H9 (cell line): ENCODE measurements at regions not wholly inside any gene's neighbourhood (a gene's known extent, or its start where the extent isn't known, plus 50 kb on each side); places are given as distances from the start of the nearest gene placed in this dataset.

Experiments used
- DNase-seq: peaks from one replicate; pipeline ENCODE4 v3.0.0-alpha.2; 2017
- H2AFZ ChIP-seq: one replicate; pipeline ENCODE4 v1.6.1; 2013; ENCODE audit warnings: mild to moderate bottlenecking, low read length, control low read depth, moderate library complexity
- H2AK5ac ChIP-seq: 2 replicates; pipeline ENCODE4 v1.6.1; 2013; ENCODE audit warnings: low read length, control low read depth, mixed read lengths; ENCODE audit not compliant: insufficient read length
- H2BK120ac ChIP-seq: one replicate; pipeline ENCODE4 v1.6.1; 2013; ENCODE audit warnings: low read depth, mild to moderate bottlenecking, low read length, control low read depth, inconsistent platforms; ENCODE audit not compliant: poor library complexity, severe bottlenecking
- H2BK12ac ChIP-seq: 2 replicates; pipeline ENCODE4 v1.6.1; 2013; ENCODE audit warnings: low read length, control low read depth, mixed read lengths, low read depth; ENCODE audit not compliant: insufficient read length
- H2BK15ac ChIP-seq: 2 replicates; pipeline ENCODE4 v1.6.1; 2013; ENCODE audit warnings: low read depth, low read length, control low read depth
- H2BK20ac ChIP-seq: one replicate; pipeline ENCODE4 v1.6.1; 2013; ENCODE audit warnings: low read depth, mild to moderate bottlenecking, low read length, control low read depth, inconsistent platforms; ENCODE audit not compliant: poor library complexity, severe bottlenecking
- H2BK5ac ChIP-seq: 2 replicates; pipeline ENCODE4 v1.6.1; 2013; ENCODE audit warnings: low read length, control low read depth, mixed read lengths; ENCODE audit not compliant: insufficient read length
- H3K14ac ChIP-seq: 2 replicates; pipeline ENCODE4 v1.6.1; 2013; ENCODE audit warnings: low read length, control low read depth; ENCODE audit not compliant: insufficient read depth
- H3K18ac ChIP-seq: 2 replicates; pipeline ENCODE4 v1.6.1; 2013; ENCODE audit warnings: low read depth, mild to moderate bottlenecking, mixed read lengths, low read length, control low read depth; ENCODE audit not compliant: insufficient read length
- H3K23ac ChIP-seq: 2 replicates; pipeline ENCODE4 v1.6.1; 2013; ENCODE audit warnings: low read length, control low read depth, mixed read lengths, low read depth; ENCODE audit not compliant: insufficient read length
- H3K23me2 ChIP-seq: 2 replicates; pipeline ENCODE4 v1.6.1; 2013; ENCODE audit warnings: low read depth, mild to moderate bottlenecking, mixed read lengths, low read length, control low read depth; ENCODE audit not compliant: insufficient read length, poor library complexity, severe bottlenecking
- H3K27ac ChIP-seq: 2 replicates; pipeline ENCODE4 v1.5.1; 2013; ENCODE audit warnings: low read length, control low read depth, mixed read lengths, low read depth; ENCODE audit not compliant: insufficient read length
- H3K27me3 ChIP-seq: 2 replicates; pipeline ENCODE4 v1.6.1; 2013; ENCODE audit warnings: low read length, control low read depth, inconsistent platforms; ENCODE audit not compliant: insufficient read depth
- H3K4ac ChIP-seq: 2 replicates; pipeline ENCODE4 v1.6.1; 2013; ENCODE audit warnings: low read depth, mild to moderate bottlenecking, control low read depth, inconsistent platforms, low read length, moderate library complexity
- H3K4me1 ChIP-seq: 2 replicates; pipeline ENCODE4 v1.6.1; 2013; ENCODE audit warnings: low read length, control low read depth, inconsistent platforms; ENCODE audit not compliant: insufficient read depth
- H3K4me2 ChIP-seq: 2 replicates; pipeline ENCODE4 v1.6.1; 2013; ENCODE audit warnings: low read length, control low read depth, mixed read lengths; ENCODE audit not compliant: insufficient read length, insufficient read depth
- H3K56ac ChIP-seq: 2 replicates; pipeline ENCODE4 v1.6.1; 2013; ENCODE audit warnings: low read depth, mild to moderate bottlenecking, mixed read lengths, low read length, control low read depth; ENCODE audit not compliant: insufficient read length
- H3K79me1 ChIP-seq: 2 replicates; pipeline ENCODE4 v1.6.1; 2013; ENCODE audit warnings: low read depth, mild to moderate bottlenecking, moderate library complexity, low read length, control low read depth, inconsistent platforms; ENCODE audit not compliant: insufficient read depth, poor library complexity, severe bottlenecking
- H3K79me2 ChIP-seq: 2 replicates; pipeline ENCODE4 v1.6.1; 2013; ENCODE audit warnings: low read length, control low read depth, inconsistent platforms; ENCODE audit not compliant: insufficient read depth
- H3K9ac ChIP-seq: 2 replicates; pipeline ENCODE4 v1.6.1; 2013; ENCODE audit warnings: low read length, control low read depth, mixed read lengths; ENCODE audit not compliant: insufficient read length; ENCODE audit errors: extremely low read depth
- H3K9me3 ChIP-seq: one replicate; pipeline ENCODE4 v1.6.1; 2013; ENCODE audit warnings: low read depth, low read length, inconsistent platforms; ENCODE audit not compliant: control insufficient read depth
- H3T11ph ChIP-seq: one replicate; pipeline ENCODE4 v1.6.1; 2013; ENCODE audit warnings: mild to moderate bottlenecking, low read length, control low read depth, inconsistent platforms
- H4K20me1 ChIP-seq: one replicate; pipeline ENCODE4 v1.6.1; 2013; ENCODE audit not compliant: control insufficient read depth, insufficient read length, insufficient read depth
- H4K5ac ChIP-seq: 2 replicates; pipeline ENCODE4 v1.6.1; 2013; ENCODE audit warnings: low read depth, mild to moderate bottlenecking, mixed read lengths, low read length, control low read depth; ENCODE audit not compliant: insufficient read length
- H4K8ac ChIP-seq: replicated peaks from 2 replicates; pipeline ENCODE4 v1.6.1; 2013; ENCODE audit warnings: low read length, control low read depth, mixed read lengths, low read depth; ENCODE audit not compliant: insufficient read length
- H4K91ac ChIP-seq: 2 replicates; pipeline ENCODE4 v1.6.1; 2013; ENCODE audit warnings: low read depth, mild to moderate bottlenecking, moderate library complexity, mixed read lengths, low read length, control low read depth; ENCODE audit not compliant: insufficient read length
- H3K27ac Mint-ChIP-seq, 3 experiments: 2 replicates in 2 of 3; 3 replicates in 1 of 3; pipeline ENCODE4 v1.8.0; 2020 to 2021; ENCODE audit warnings: mixed read lengths in 3 of 3, mild to moderate bottlenecking in 1 of 3, moderate library complexity in 1 of 3
- H3K27me3 Mint-ChIP-seq: 2 replicates; pipeline ENCODE4 v1.8.0; 2021; ENCODE audit warnings: low read depth, mild to moderate bottlenecking, moderate library complexity, mixed read lengths
- H3K36me3 Mint-ChIP-seq, 3 experiments: 2 replicates in 2 of 3; 3 replicates in 1 of 3; pipeline ENCODE4 v1.8.0; 2020 to 2021; ENCODE audit warnings: low read depth in 3 of 3, mixed read lengths in 3 of 3; ENCODE audit not compliant: insufficient read depth in 1 of 3
- H3K4me1 Mint-ChIP-seq, 2 experiments: 2 replicates each; pipeline ENCODE4 v1.8.0; 2020; ENCODE audit warnings: mixed read lengths in 2 of 2
- H3K4me3 Mint-ChIP-seq, 2 experiments: 2 replicates in 1 of 2; 3 replicates in 1 of 2; pipeline ENCODE4 v1.8.0; 2020 to 2021; ENCODE audit warnings: mild to moderate bottlenecking in 2 of 2, mixed read lengths in 2 of 2, moderate library complexity in 1 of 2
- H3K9me3 Mint-ChIP-seq, 2 experiments: 2 replicates in 1 of 2; 3 replicates in 1 of 2; pipeline ENCODE4 v1.8.0; 2020; ENCODE audit warnings: mild to moderate bottlenecking in 2 of 2, mixed read lengths in 2 of 2, moderate library complexity in 1 of 2
- WGBS: extraction: QIAGEN DNeasy Blood & Tissue Kit; methylation state at CpG from one replicate; pipeline ENCODE4 v1.1.7; 2013; ENCODE audit warnings: missing lambda C conversion rate, low lambda C conversion rate, mixed read lengths; ENCODE audit not compliant: insufficient read length; ENCODE audit errors: extremely low coverage; 5-methylcytosine and 5-hydroxymethylcytosine counted together
- TF ChIP-seq, protein P1 (sequence below): fragments of 200-600 bp; sonication (generic); conservative IDR thresholded peaks from 3 replicates; pipeline ENCODE4 v1.8.0; 2021; ENCODE audit warnings: antibody characterized with exemption, mild to moderate bottlenecking

DNA sequence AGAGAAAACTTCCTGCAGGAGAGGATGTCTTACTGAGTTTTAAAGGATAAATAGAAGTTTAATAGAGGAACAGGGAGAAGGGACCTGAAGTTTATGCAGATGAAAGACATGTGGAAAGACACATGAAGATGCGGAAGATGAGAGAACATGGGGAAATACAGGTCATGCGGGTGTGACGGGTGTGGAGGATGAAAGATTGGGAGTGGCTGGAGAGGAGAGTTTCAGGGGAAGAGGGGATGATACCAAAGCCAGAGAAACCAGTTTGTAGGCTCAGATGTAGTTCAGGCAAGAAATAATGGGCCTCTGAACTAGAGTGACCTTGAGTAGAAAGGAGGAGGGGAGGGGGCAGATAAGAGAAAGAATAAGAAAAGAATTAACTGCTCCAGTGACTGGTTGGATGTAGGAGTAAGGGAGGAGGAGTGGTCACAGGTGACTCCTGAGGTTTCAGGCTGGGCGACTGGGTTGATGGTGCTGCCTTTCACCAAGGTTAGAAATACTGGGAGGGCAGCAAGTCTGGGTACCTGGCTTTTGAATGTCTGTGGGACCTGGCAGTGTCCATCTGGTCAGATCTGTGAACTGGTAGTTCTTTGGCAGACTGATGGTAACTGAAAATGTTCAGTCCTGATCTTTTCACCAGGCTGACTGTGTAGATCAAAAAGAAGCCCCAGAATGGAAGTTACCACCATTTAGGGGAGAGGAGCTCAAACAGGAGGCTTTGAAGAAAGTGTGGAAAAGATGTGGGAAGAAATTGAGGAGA, 69.4 kb downstream of the TET3 start:
- Histone ChIP-seq H2BK120ac (no peak overlapping the region), H3K4me2 (no peak overlapping the region), H3K79me2 (0 out of 2 replicates have a peak, but pooled peaks cover 3% of the 10 kb centered on the region), H2BK20ac (no peak overlapping the region), H4K91ac (no peak overlapping the region), H3T11ph (no peak overlapping the region), H3K27me3 (no peaks in the 10 kb centered on the region), H2BK15ac (no peak overlapping the region), H3K14ac (no peak overlapping the region), H2BK5ac (no peak overlapping the region), H3K18ac (no peak overlapping the region), H4K5ac (no peak overlapping the region), H3K79me1 (no peaks in the 10 kb centered on the region), H3K9me3 (no peaks in the 10 kb centered on the region), H3K23me2 (no peaks in the 10 kb centered on the region), H3K4ac (no peak overlapping the region), H2AK5ac (no peak overlapping the region), H2AFZ (no peak overlapping the region), H3K27ac (no peak overlapping the region), H3K9ac (no peak overlapping the region), H4K20me1 (no peaks in the 10 kb centered on the region), H3K23ac (no peak overlapping the region), H3K56ac (no peak overlapping the region), H4K8ac (no peak overlapping the region), H2BK12ac (no peak overlapping the region), H3K4me1 (peaks cover 6% of the 10 kb centered on the region; the same call in 1 of the 2 replicates)
- Mint-ChIP-seq H3K9me3 (no peaks in the 10 kb centered on the region), H3K27ac (peak overlapping the region in 1 of 3 experiments; percentile 3; a peak in 2 of 7 replicates), H3K4me1 (peaks cover 24 to 27% of the 10 kb centered on the region in 2 experiments), H3K36me3 (peaks cover under 1 to 2% (median under 1%) of the 10 kb centered on the region in 3 experiments; a peak in 4 of 7 replicates), H3K4me3 (no peak overlapping the region), H3K27me3 (no peaks in the 10 kb centered on the region)
- WGBS = 100% methylated on average over 2 of the region's 4 CpGs
- DNase-seq = no peak
- TF ChIP-seq, protein P1, sequence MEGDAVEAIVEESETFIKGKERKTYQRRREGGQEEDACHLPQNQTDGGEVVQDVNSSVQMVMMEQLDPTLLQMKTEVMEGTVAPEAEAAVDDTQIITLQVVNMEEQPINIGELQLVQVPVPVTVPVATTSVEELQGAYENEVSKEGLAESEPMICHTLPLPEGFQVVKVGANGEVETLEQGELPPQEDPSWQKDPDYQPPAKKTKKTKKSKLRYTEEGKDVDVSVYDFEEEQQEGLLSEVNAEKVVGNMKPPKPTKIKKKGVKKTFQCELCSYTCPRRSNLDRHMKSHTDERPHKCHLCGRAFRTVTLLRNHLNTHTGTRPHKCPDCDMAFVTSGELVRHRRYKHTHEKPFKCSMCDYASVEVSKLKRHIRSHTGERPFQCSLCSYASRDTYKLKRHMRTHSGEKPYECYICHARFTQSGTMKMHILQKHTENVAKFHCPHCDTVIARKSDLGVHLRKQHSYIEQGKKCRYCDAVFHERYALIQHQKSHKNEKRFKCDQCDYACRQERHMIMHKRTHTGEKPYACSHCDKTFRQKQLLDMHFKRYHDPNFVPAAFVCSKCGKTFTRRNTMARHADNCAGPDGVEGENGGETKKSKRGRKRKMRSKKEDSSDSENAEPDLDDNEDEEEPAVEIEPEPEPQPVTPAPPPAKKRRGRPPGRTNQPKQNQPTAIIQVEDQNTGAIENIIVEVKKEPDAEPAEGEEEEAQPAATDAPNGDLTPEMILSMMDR = no peak
